BJ (cell line): ENCODE measurements at regions not wholly inside any gene's neighbourhood (a gene's known extent, or its start where the extent isn't known, plus 50 kb on each side); places are given as distances from the start of the nearest gene placed in this dataset.
"Not testable (repeated sequence)": the region's sequence is repeated elsewhere in the genome, so short reads cannot be mapped to it uniquely, and the experiment has no call there.

Experiments used
- CTCF ChIA-PET: fragments of 350-600 bp; formaldehyde crosslinking; extraction: SDS; loops from one replicate; lab custom pipeline; 2021; ENCODE audit warnings: antibody characterized with exemption, inconsistent platforms; lab: Yijun Ruan, JAX
- POLR2A ChIA-PET: fragments of 300-600 bp; sonication (Branson Sonifier 250); formaldehyde crosslinking; extraction: SDS; loops from one replicate; lab custom pipeline; 2021; ENCODE audit warnings: antibody characterized with exemption; lab: Charles Lee
- DNase-seq: peaks from one replicate; pipeline ENCODE4 v3.0.0-alpha.2; 2011; ENCODE audit warnings: low read depth
- H3K27me3 ChIP-seq: 2 replicates; pipeline ENCODE4 v1.6.0; 2011; ENCODE audit warnings: low read length; ENCODE audit not compliant: control insufficient read depth, insufficient read depth
- H3K36me3 ChIP-seq: 2 replicates; pipeline ENCODE4 v1.5.1; 2011; ENCODE audit warnings: low read length; ENCODE audit not compliant: control insufficient read depth, insufficient read depth
- H3K4me3 ChIP-seq: 2 replicates; pipeline ENCODE4 v1.5.1; 2011; ENCODE audit warnings: low read depth, mild to moderate bottlenecking, control low read depth, low read length
- TF ChIP-seq, protein P1 (sequence below): IDR thresholded peaks from 2 replicates; pipeline ENCODE4 v1.5.1; 2011; ENCODE audit warnings: low read depth, mild to moderate bottlenecking, control low read depth, inconsistent platforms, low read length, moderate library complexity; ENCODE audit not compliant: insufficient read depth

DNA sequence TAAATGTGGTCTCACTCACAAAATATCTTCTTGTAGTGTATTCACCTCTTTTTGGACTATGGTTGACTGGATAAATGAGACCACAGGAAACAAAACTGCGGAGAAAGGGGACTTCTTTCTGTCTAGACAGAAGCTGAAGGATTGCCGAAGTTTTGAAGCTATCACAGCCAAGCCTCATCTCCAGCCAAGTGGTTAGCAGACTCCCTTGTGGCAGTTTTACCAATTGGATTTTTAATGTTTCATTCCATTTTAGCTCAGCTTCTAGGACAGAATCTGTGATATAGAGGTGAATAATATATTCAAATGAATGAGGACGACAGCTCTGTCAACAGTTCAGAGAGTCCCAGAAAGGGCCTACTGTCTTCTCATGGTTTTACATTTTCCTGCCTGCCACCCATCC, 215.7 kb upstream of the ZNF608 start:
- CTCF ChIA-PET = interaction anchor here (0.5 kb wide), 1 partner anchor 14 kb away, joined by 3 read pairs; no protein-coding TSS in a partner anchor
- Histone ChIP-seq H3K27me3 (no peaks in the 10 kb centered on the region), H3K4me3 (no peak overlapping the region), H3K36me3 (no peaks in the 10 kb centered on the region)
- no peak for DNase-seq
- POLR2A ChIA-PET = no interaction called here
- TF ChIP-seq, protein P1, sequence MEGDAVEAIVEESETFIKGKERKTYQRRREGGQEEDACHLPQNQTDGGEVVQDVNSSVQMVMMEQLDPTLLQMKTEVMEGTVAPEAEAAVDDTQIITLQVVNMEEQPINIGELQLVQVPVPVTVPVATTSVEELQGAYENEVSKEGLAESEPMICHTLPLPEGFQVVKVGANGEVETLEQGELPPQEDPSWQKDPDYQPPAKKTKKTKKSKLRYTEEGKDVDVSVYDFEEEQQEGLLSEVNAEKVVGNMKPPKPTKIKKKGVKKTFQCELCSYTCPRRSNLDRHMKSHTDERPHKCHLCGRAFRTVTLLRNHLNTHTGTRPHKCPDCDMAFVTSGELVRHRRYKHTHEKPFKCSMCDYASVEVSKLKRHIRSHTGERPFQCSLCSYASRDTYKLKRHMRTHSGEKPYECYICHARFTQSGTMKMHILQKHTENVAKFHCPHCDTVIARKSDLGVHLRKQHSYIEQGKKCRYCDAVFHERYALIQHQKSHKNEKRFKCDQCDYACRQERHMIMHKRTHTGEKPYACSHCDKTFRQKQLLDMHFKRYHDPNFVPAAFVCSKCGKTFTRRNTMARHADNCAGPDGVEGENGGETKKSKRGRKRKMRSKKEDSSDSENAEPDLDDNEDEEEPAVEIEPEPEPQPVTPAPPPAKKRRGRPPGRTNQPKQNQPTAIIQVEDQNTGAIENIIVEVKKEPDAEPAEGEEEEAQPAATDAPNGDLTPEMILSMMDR = no peak

DNA sequence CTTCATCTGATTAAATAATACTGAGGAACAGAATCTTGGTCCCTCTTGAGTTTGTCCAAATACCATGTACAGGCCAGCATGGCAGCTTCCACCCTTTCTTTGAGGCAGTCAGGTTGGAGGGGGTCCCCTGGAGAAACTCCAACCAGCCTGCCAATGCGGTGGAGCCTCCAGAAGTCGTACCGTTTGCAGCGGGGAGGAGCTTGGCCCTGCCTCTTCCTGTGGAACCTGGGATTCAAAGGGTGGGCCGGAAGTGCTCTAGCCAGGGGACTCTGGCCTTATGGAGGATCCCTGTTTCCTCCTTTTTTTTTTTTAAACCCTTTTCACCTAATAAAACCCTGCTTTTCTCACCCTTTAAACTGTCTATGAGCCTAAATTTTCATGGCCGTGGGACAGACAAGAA, 216.3 kb upstream of the ZNF608 start:
- Histone ChIP-seq H3K36me3 (no peaks in the 10 kb centered on the region), H3K27me3 (no peaks in the 10 kb centered on the region), H3K4me3 (no peak overlapping the region)
- ChIA-PET POLR2A (no interaction called here), CTCF (no interaction called here)
- TF ChIP-seq, protein P1 = no peak
- DNase-seq = no peak

- TF ChIP-seq, protein P1 = no peak
- H3K36me3 ChIP-seq = no peaks in the 10 kb centered on the region
- no peak overlapping the region for H3K4me3 ChIP-seq
- H3K27me3 ChIP-seq = no peaks in the 10 kb centered on the region
- peak; percentile 77 for DNase-seq
- ChIA-PET CTCF (no interaction called here), POLR2A (no interaction called here)
Observed at GRCh38 chr5:124963236-124963919, 216.9 kb upstream of the ZNF608 start.

GRCh38 chr5:124966741-124967140, 220.3 kb upstream of the ZNF608 start:
- CTCF ChIA-PET, DNase-seq, H3K4me3 ChIP-seq, H3K36me3 ChIP-seq, H3K27me3 ChIP-seq, POLR2A ChIA-PET: not testable (repeated sequence)

- H3K4me3 ChIP-seq, H3K27me3 ChIP-seq, H3K36me3 ChIP-seq, DNase-seq, CTCF ChIA-PET, POLR2A ChIA-PET: not testable (repeated sequence)
Observed at GRCh38 chr5:124970381-124970780, 223.9 kb upstream of the ZNF608 start.

GRCh38 chr5:124972703-124973102, 226.3 kb upstream of the ZNF608 start:
- POLR2A ChIA-PET = no interaction called here
- DNase-seq = no peak
- no peak overlapping the region for H3K4me3 ChIP-seq
- no peaks in the 10 kb centered on the region for H3K36me3 ChIP-seq
- CTCF ChIA-PET = no interaction called here
- peaks cover 3% of the 10 kb centered on the region for H3K27me3 ChIP-seq
- TF ChIP-seq, protein P1 = no peak
